ENCODE measurements at regions not wholly inside any gene's neighbourhood (a gene's known extent, or its start where the extent isn't known, plus 50 kb on each side); places are given as distances from the start of the nearest gene placed in this dataset.

- DNase-seq (ENCODE audit: extremely low read depth, insufficient read length), result no peak
- no peak for TF ChIP-seq CTCF (IDR thresholded peaks at IDR 0.05; ENCODE audit: insufficient read depth, low read length, poor library complexity, severe bottlenecking)
- no peaks in the 10 kb centered on the region for H3K36me3 ChIP-seq (ENCODE audit: control insufficient read depth, insufficient read depth, low read length)
Observed at GRCh38 chr12:71353607-71354006, 86.0 kb upstream of the LGR5 start.

GRCh38 chr12:71349950-71350349 is 89.6 kb upstream of the LGR5 start:
- no peak overlapping the region for H3K4me3 ChIP-seq (replicated peaks; ENCODE audit: low read depth, low read length)
- no peaks in the 10 kb centered on the region for H3K27me3 ChIP-seq (replicated peaks; ENCODE audit: control insufficient read depth, insufficient read depth, low read length)
- no peak for DNase-seq (ENCODE audit: extremely low read depth, insufficient read length)
- TF ChIP-seq CTCF (IDR thresholded peaks at IDR 0.05; ENCODE audit: insufficient read depth, low read length, poor library complexity, severe bottlenecking), result no peak
- no peaks in the 10 kb centered on the region for H3K36me3 ChIP-seq (ENCODE audit: control insufficient read depth, insufficient read depth, low read length)

More at GRCh38 chr12:71353607-71354006, 86.0 kb upstream of the LGR5 start:
- Histone ChIP-seq H3K27me3 (replicated peaks; ENCODE audit: control insufficient read depth, insufficient read depth, low read length) (no peaks in the 10 kb centered on the region), H3K4me3 (replicated peaks; ENCODE audit: low read depth, low read length) (no peak overlapping the region)

- Histone ChIP-seq H3K27me3 (replicated peaks; ENCODE audit: control insufficient read depth, insufficient read depth, low read length) (no peaks in the 10 kb centered on the region), H3K36me3 (ENCODE audit: control insufficient read depth, insufficient read depth, low read length) (no peaks in the 10 kb centered on the region), H3K4me3 (replicated peaks; ENCODE audit: low read depth, low read length) (no peak overlapping the region)
- TF ChIP-seq CTCF (IDR thresholded peaks at IDR 0.05; ENCODE audit: insufficient read depth, low read length, poor library complexity, severe bottlenecking), result no peak
- no peak for DNase-seq (ENCODE audit: extremely low read depth, insufficient read length)
Observed at GRCh38 chr12:71338933-71339332, 100.7 kb upstream of the LGR5 start.

- DNase-seq (ENCODE audit: extremely low read depth, insufficient read length), result no peak
- H3K36me3 ChIP-seq (ENCODE audit: control insufficient read depth, insufficient read depth, low read length), result no peaks in the 10 kb centered on the region
- no peaks in the 10 kb centered on the region for H3K27me3 ChIP-seq (replicated peaks; ENCODE audit: control insufficient read depth, insufficient read depth, low read length)
- no peak for TF ChIP-seq CTCF (IDR thresholded peaks at IDR 0.05; ENCODE audit: insufficient read depth, low read length, poor library complexity, severe bottlenecking)
- H3K4me3 ChIP-seq (replicated peaks; ENCODE audit: low read depth, low read length), result no peak overlapping the region
Observed at GRCh38 chr12:71335963-71336257, 103.7 kb upstream of the LGR5 start.

GRCh38 chr12:71335151-71335962 is 104.2 kb upstream of the LGR5 start:
- Histone ChIP-seq H3K36me3 (ENCODE audit: control insufficient read depth, insufficient read depth, low read length) (no peaks in the 10 kb centered on the region), H3K27me3 (replicated peaks; ENCODE audit: control insufficient read depth, insufficient read depth, low read length) (no peaks in the 10 kb centered on the region), H3K4me3 (replicated peaks; ENCODE audit: low read depth, low read length) (no peak overlapping the region)
- no peak for TF ChIP-seq CTCF (IDR thresholded peaks at IDR 0.05; ENCODE audit: insufficient read depth, low read length, poor library complexity, severe bottlenecking)
- no peak for DNase-seq (ENCODE audit: extremely low read depth, insufficient read length)

GRCh38 chr12:71333418-71333817 is 106.2 kb upstream of the LGR5 start:
- H3K27me3 ChIP-seq (replicated peaks; ENCODE audit: control insufficient read depth, insufficient read depth, low read length), result no peaks in the 10 kb centered on the region
- no peak for DNase-seq (ENCODE audit: extremely low read depth, insufficient read length)

More at GRCh38 chr12:71333418-71333817, 106.2 kb upstream of the LGR5 start:
- Histone ChIP-seq H3K4me3 (replicated peaks; ENCODE audit: low read depth, low read length) (no peak overlapping the region), H3K36me3 (ENCODE audit: control insufficient read depth, insufficient read depth, low read length) (no peaks in the 10 kb centered on the region)
- TF ChIP-seq CTCF (IDR thresholded peaks at IDR 0.05; ENCODE audit: insufficient read depth, low read length, poor library complexity, severe bottlenecking), result no peak
